ENCODE measurements at regions not wholly inside any gene's neighbourhood (a gene's known extent, or its start where the extent isn't known, plus 50 kb on each side); places are given as distances from the start of the nearest gene placed in this dataset.
A peak's percentile ranks its signal among the peaks of the same experiment; 100 is the strongest.

GRCh38 chr14:71237556-71237955 is 330.3 kb downstream of the PCNX1 start:
- Histone ChIP-seq H3K36me3 (ENCODE audit: low read depth) (no peaks in the 10 kb centered on the region), H3K9me3 (ENCODE audit: insufficient read depth, low read depth) (no peaks in the 10 kb centered on the region), H3F3A (ENCODE audit: insufficient read depth, low read depth) (peaks cover 12% of the 10 kb centered on the region; the same call in 1 of the 2 replicates), H3K79me2 (ENCODE audit: low read depth) (no peaks in the 10 kb centered on the region), H3K4me3 (no peak overlapping the region), H3K4me1 (replicated peaks; ENCODE audit: insufficient read depth) (0 out of 2 replicates have a peak, but pooled peaks cover 13% of the 10 kb centered on the region), H4K20me1 (ENCODE audit: insufficient read depth) (no peaks in the 10 kb centered on the region), H3K4me2 (no peak overlapping the region), H3K27ac (no peak overlapping the region), H3K27me3 (ENCODE audit: insufficient read depth, low read depth) (no peaks in the 10 kb centered on the region), H2AFZ (no peak overlapping the region), H3K9me2 (ENCODE audit: insufficient read depth) (no peaks in the 10 kb centered on the region)
- POLR2A ChIA-PET (ENCODE audit: unreplicated experiment), result no interaction called here
- no peak for DNase-seq
- no peak for TF ChIP-seq EZH2 (IDR thresholded peaks at IDR 0.05; ENCODE audit: low read depth)
- no peak for TF ChIP-seq CTCF (conservative IDR thresholded peaks at IDR 0.05)
- no TSS peak for BruUV-seq (replicated peaks)
- intact Hi-C loops (cut with micrococcal nuclease; ENCODE audit: unreplicated experiment), result no loop called here
- CTCF ChIA-PET, result no interaction called here

GRCh38 chr14:71238835-71239234 is 331.6 kb downstream of the PCNX1 start:
- Histone ChIP-seq H3K36me3 (ENCODE audit: low read depth) (no peaks in the 10 kb centered on the region), H3K79me2 (ENCODE audit: low read depth) (no peaks in the 10 kb centered on the region), H3K9me3 (ENCODE audit: insufficient read depth, low read depth) (peaks cover 6% of the 10 kb centered on the region; the same call in 1 of the 2 replicates), H3K4me3 (no peak overlapping the region), H3F3A (ENCODE audit: insufficient read depth, low read depth) (peaks cover 12% of the 10 kb centered on the region; the same call in 1 of the 2 replicates), H3K27me3 (ENCODE audit: insufficient read depth, low read depth) (no peaks in the 10 kb centered on the region), H4K20me1 (ENCODE audit: insufficient read depth) (no peaks in the 10 kb centered on the region), H3K27ac (no peak overlapping the region), H2AFZ (no peak overlapping the region), H3K9me2 (ENCODE audit: insufficient read depth) (no peaks in the 10 kb centered on the region), H3K4me1 (replicated peaks; ENCODE audit: insufficient read depth) (0 out of 2 replicates have a peak, but pooled peaks cover 13% of the 10 kb centered on the region), H3K4me2 (no peak overlapping the region)
- no TSS peak for BruUV-seq (replicated peaks)
- ChIA-PET POLR2A (ENCODE audit: unreplicated experiment) (no interaction called here), CTCF (no interaction called here)
- no peak for DNase-seq
- no peak for TF ChIP-seq EZH2 (IDR thresholded peaks at IDR 0.05; ENCODE audit: low read depth)
- intact Hi-C loops (cut with micrococcal nuclease; ENCODE audit: unreplicated experiment), result no loop called here

- Histone ChIP-seq H2AFZ (no peak overlapping the region), H3K4me3 (no peak overlapping the region), H3K9me2 (ENCODE audit: insufficient read depth) (no peaks in the 10 kb centered on the region), H3K9me3 (ENCODE audit: insufficient read depth, low read depth) (peaks cover 7% of the 10 kb centered on the region), H3K27me3 (ENCODE audit: insufficient read depth, low read depth) (no peaks in the 10 kb centered on the region), H3F3A (ENCODE audit: insufficient read depth, low read depth) (0 out of 2 replicates have a peak, but pooled peaks cover 12% of the 10 kb centered on the region), H3K27ac (peak overlapping the region; percentile 19; the same call in 1 of the 2 replicates), H3K4me1 (replicated peaks; ENCODE audit: insufficient read depth) (0 out of 2 replicates have a peak, but pooled peaks cover 13% of the 10 kb centered on the region), H3K36me3 (ENCODE audit: low read depth) (no peaks in the 10 kb centered on the region), H3K79me2 (ENCODE audit: low read depth) (no peaks in the 10 kb centered on the region), H3K4me2 (no peak overlapping the region), H4K20me1 (ENCODE audit: insufficient read depth) (no peaks in the 10 kb centered on the region)
- no peak for DNase-seq
- ChIA-PET POLR2A (ENCODE audit: unreplicated experiment) (no interaction called here), CTCF (no interaction called here)
- intact Hi-C loops (cut with micrococcal nuclease; ENCODE audit: unreplicated experiment), result no loop called here
- no TSS peak for BruUV-seq (replicated peaks)
- TF ChIP-seq CTCF (conservative IDR thresholded peaks at IDR 0.05) (no peak), EZH2 (IDR thresholded peaks at IDR 0.05; ENCODE audit: low read depth) (no peak)
Observed at GRCh38 chr14:71240171-71240570, 332.9 kb downstream of the PCNX1 start.

All from PC-9 (cell line).